HEK293 (cell line): ENCODE measurements at regions not wholly inside any gene's neighbourhood (a gene's known extent, or its start where the extent isn't known, plus 50 kb on each side); places are given as distances from the start of the nearest gene placed in this dataset.

Source experiments
- MEIS1 ChIP-seq: sonication (generic); formaldehyde crosslinking; IDR thresholded peaks from 2 replicates; pipeline ENCODE4 v1.8.1; 2022; ENCODE audit warnings: missing genetic modification reagents, mild to moderate bottlenecking, borderline replicate concordance
- TCF7L2 ChIP-seq: IDR thresholded peaks from 2 replicates; pipeline ENCODE4 v1.6.1; 2011; ENCODE audit warnings: low read depth, mild to moderate bottlenecking, inconsistent platforms, low read length, moderate library complexity, borderline replicate concordance
- ZFP3 ChIP-seq: fragments of 450-650 bp; formaldehyde crosslinking; IDR thresholded peaks from 2 replicates; pipeline ENCODE4 v1.5.1; 2016; ENCODE audit warnings: low read depth, missing biosample characterization, missing genetic modification characterization
- ZIC2 ChIP-seq: fragments of 450-650 bp; formaldehyde crosslinking; IDR thresholded peaks from 2 replicates; pipeline ENCODE4 v1.5.1; 2016; ENCODE audit warnings: missing biosample characterization, missing genetic modification characterization
- ZNF324 ChIP-seq: fragments of 450-650 bp; formaldehyde crosslinking; IDR thresholded peaks from 2 replicates; pipeline ENCODE4 v1.5.1; 2016; ENCODE audit warnings: missing biosample characterization, missing genetic modification characterization
- ZNF629 ChIP-seq: fragments of 450-650 bp; formaldehyde crosslinking; IDR thresholded peaks from 2 replicates; pipeline ENCODE4 v1.5.1; 2017; ENCODE audit warnings: missing biosample characterization, missing genetic modification characterization
- ZNF670 ChIP-seq: fragments of 450-650 bp; formaldehyde crosslinking; IDR thresholded peaks from 2 replicates; pipeline ENCODE4 v1.5.1; 2016; ENCODE audit warnings: missing biosample characterization, missing genetic modification characterization, low read depth
- ZNF747 ChIP-seq: fragments of 450-650 bp; formaldehyde crosslinking; IDR thresholded peaks from 2 replicates; pipeline ENCODE4 v1.5.1; 2016; ENCODE audit warnings: missing biosample characterization, missing genetic modification characterization
- TF ChIP-seq, protein P1 (sequence below): fragments of 450-650 bp; formaldehyde crosslinking; IDR thresholded peaks from 2 replicates; pipeline ENCODE4 v1.5.1; 2016; ENCODE audit warnings: missing biosample characterization, missing genetic modification characterization
- TF ChIP-seq, protein P2 (sequence below): fragments of 450-650 bp; formaldehyde crosslinking; IDR thresholded peaks from 2 replicates; pipeline ENCODE4 v1.5.1; 2016; ENCODE audit warnings: missing biosample characterization, missing genetic modification characterization
- TF ChIP-seq, protein P3 (sequence below): IDR thresholded peaks from 2 replicates; pipeline ENCODE4 v1.6.1; 2011; ENCODE audit warnings: mild to moderate bottlenecking, low read depth, low read length, borderline replicate concordance
- TF ChIP-seq, protein P4 (sequence below): fragments of 450-650 bp; formaldehyde crosslinking; IDR thresholded peaks from 2 replicates; pipeline ENCODE4 v1.5.1; 2016; ENCODE audit warnings: missing biosample characterization, missing genetic modification characterization
- TF ChIP-seq, protein P5 (sequence below): fragments of 450-650 bp; formaldehyde crosslinking; IDR thresholded peaks from 2 replicates; pipeline ENCODE4 v1.5.1; 2016; ENCODE audit warnings: missing biosample characterization, missing genetic modification characterization
- TF ChIP-seq, protein P6 (sequence below): fragments of 450-650 bp; formaldehyde crosslinking; IDR thresholded peaks from 2 replicates; pipeline ENCODE4 v1.5.1; 2016; ENCODE audit warnings: missing biosample characterization, missing genetic modification characterization

DNA sequence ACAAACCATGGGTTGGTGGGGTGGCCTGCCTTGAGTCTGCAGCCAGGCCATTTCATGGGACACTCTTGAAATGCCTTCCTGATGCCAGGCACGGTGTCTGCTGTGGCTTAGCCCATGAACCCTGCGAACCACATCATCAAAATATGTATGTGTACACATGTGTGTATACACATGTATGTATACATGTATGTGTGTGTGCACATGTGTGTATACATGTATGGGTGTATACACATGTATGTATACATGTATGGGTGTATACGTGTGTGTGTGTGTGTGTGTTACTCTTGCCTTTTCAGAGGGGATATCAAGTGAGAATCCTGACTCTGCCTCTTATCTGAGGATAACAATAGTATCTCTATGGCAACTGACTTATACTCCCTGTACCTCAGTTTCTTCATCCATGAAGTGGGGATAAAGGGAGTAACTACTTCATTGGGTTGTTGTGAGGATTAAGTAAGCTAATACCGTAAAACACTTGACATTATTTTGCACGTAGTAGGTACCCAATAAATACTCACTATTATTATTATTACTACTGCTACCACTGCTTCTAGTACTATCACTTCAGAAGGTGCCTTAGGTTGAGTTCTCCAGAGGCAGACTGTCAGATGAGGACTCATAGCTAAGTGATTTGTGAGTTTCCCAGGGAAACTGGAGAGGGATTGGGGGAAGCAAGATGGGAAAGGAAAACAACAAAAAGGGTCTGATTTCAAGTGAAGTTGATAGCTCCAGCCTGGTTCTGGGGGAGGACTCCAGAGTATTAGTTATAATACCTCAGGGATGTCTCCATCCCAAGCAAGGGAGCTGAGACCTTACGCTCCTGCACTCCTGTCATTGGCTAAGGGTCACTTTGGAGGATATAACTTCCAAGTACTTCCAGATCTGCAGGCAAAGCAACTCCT lies 110.5 kb downstream of the VEGFA start:
- no peak for TF ChIP-seq ZNF670 (tag by site-specific recombination)
- TF ChIP-seq, protein P1, sequence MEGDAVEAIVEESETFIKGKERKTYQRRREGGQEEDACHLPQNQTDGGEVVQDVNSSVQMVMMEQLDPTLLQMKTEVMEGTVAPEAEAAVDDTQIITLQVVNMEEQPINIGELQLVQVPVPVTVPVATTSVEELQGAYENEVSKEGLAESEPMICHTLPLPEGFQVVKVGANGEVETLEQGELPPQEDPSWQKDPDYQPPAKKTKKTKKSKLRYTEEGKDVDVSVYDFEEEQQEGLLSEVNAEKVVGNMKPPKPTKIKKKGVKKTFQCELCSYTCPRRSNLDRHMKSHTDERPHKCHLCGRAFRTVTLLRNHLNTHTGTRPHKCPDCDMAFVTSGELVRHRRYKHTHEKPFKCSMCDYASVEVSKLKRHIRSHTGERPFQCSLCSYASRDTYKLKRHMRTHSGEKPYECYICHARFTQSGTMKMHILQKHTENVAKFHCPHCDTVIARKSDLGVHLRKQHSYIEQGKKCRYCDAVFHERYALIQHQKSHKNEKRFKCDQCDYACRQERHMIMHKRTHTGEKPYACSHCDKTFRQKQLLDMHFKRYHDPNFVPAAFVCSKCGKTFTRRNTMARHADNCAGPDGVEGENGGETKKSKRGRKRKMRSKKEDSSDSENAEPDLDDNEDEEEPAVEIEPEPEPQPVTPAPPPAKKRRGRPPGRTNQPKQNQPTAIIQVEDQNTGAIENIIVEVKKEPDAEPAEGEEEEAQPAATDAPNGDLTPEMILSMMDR = no peak
- TF ChIP-seq, protein P2, sequence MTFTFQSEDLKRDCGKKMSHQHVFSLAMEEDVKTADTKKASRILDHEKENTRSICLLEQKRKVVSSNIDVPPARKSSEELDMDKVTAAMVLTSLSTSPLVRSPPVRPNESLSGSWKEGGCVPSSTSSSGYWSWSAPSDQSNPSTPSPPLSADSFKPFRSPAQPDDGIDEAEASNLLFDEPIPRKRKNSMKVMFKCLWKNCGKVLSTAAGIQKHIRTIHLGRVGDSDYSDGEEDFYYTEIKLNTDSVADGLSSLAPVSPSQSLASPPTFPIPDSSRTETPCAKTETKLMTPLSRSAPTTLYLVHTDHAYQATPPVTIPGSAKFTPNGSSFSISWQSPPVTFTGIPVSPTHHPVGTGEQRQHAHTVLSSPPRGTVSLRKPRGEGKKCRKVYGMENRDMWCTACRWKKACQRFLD (tag by site-specific recombination) = no peak
- no peak for TF ChIP-seq ZNF629 (tag by site-specific recombination)
- no peak for TF ChIP-seq TCF7L2
- TF ChIP-seq, protein P3, sequence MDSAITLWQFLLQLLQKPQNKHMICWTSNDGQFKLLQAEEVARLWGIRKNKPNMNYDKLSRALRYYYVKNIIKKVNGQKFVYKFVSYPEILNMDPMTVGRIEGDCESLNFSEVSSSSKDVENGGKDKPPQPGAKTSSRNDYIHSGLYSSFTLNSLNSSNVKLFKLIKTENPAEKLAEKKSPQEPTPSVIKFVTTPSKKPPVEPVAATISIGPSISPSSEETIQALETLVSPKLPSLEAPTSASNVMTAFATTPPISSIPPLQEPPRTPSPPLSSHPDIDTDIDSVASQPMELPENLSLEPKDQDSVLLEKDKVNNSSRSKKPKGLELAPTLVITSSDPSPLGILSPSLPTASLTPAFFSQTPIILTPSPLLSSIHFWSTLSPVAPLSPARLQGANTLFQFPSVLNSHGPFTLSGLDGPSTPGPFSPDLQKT = no peak
- no peak for TF ChIP-seq ZNF747 (tag by site-specific recombination)
- no peak for TF ChIP-seq ZFP3
- TF ChIP-seq ZNF324 (tag by site-specific recombination) = no peak
- TF ChIP-seq ZIC2 (tag by site-specific recombination) = no peak
- TF ChIP-seq, protein P4, sequence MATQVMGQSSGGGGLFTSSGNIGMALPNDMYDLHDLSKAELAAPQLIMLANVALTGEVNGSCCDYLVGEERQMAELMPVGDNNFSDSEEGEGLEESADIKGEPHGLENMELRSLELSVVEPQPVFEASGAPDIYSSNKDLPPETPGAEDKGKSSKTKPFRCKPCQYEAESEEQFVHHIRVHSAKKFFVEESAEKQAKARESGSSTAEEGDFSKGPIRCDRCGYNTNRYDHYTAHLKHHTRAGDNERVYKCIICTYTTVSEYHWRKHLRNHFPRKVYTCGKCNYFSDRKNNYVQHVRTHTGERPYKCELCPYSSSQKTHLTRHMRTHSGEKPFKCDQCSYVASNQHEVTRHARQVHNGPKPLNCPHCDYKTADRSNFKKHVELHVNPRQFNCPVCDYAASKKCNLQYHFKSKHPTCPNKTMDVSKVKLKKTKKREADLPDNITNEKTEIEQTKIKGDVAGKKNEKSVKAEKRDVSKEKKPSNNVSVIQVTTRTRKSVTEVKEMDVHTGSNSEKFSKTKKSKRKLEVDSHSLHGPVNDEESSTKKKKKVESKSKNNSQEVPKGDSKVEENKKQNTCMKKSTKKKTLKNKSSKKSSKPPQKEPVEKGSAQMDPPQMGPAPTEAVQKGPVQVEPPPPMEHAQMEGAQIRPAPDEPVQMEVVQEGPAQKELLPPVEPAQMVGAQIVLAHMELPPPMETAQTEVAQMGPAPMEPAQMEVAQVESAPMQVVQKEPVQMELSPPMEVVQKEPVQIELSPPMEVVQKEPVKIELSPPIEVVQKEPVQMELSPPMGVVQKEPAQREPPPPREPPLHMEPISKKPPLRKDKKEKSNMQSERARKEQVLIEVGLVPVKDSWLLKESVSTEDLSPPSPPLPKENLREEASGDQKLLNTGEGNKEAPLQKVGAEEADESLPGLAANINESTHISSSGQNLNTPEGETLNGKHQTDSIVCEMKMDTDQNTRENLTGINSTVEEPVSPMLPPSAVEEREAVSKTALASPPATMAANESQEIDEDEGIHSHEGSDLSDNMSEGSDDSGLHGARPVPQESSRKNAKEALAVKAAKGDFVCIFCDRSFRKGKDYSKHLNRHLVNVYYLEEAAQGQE (tag by site-specific recombination) = no peak
- TF ChIP-seq, protein P5, sequence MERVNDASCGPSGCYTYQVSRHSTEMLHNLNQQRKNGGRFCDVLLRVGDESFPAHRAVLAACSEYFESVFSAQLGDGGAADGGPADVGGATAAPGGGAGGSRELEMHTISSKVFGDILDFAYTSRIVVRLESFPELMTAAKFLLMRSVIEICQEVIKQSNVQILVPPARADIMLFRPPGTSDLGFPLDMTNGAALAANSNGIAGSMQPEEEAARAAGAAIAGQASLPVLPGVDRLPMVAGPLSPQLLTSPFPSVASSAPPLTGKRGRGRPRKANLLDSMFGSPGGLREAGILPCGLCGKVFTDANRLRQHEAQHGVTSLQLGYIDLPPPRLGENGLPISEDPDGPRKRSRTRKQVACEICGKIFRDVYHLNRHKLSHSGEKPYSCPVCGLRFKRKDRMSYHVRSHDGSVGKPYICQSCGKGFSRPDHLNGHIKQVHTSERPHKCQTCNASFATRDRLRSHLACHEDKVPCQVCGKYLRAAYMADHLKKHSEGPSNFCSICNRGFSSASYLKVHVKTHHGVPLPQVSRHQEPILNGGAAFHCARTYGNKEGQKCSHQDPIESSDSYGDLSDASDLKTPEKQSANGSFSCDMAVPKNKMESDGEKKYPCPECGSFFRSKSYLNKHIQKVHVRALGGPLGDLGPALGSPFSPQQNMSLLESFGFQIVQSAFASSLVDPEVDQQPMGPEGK (tag by site-specific recombination) = no peak
- TF ChIP-seq MEIS1 (CRISPR knock-in tag) = no peak
- TF ChIP-seq, protein P6, sequence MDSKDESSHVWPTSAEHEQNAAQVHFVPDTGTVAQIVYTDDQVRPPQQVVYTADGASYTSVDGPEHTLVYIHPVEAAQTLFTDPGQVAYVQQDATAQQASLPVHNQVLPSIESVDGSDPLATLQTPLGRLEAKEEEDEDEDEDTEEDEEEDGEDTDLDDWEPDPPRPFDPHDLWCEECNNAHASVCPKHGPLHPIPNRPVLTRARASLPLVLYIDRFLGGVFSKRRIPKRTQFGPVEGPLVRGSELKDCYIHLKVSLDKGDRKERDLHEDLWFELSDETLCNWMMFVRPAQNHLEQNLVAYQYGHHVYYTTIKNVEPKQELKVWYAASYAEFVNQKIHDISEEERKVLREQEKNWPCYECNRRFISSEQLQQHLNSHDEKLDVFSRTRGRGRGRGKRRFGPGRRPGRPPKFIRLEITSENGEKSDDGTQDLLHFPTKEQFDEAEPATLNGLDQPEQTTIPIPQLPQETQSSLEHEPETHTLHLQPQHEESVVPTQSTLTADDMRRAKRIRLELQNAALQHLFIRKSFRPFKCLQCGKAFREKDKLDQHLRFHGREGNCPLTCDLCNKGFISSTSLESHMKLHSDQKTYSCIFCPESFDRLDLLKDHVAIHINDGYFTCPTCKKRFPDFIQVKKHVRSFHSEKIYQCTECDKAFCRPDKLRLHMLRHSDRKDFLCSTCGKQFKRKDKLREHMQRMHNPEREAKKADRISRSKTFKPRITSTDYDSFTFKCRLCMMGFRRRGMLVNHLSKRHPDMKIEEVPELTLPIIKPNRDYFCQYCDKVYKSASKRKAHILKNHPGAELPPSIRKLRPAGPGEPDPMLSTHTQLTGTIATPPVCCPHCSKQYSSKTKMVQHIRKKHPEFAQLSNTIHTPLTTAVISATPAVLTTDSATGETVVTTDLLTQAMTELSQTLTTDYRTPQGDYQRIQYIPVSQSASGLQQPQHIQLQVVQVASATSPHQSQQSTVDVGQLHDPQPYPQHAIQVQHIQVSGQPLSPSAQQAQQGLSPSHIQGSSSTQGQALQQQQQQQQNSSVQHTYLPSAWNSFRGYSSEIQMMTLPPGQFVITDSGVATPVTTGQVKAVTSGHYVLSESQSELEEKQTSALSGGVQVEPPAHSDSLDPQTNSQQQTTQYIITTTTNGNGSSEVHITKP (tag by site-specific recombination) = no peak
